Activated CD8-positive, alpha-beta memory T cell treated with anti-CD3 and anti-CD28 coated beads for 4 hours (primary cell): ENCODE measurements at regions not wholly inside any gene's neighbourhood (a gene's known extent, or its start where the extent isn't known, plus 50 kb on each side); places are given as distances from the start of the nearest gene placed in this dataset.

Experiments
- DNase-seq, 2 donors: peaks; one replicate each; pipeline ENCODE4 v3.0.0-alpha.2; 2020; ENCODE audit warnings: low read depth in 2 of 2

- no peak for DNase-seq
These were observed 1119.9 kb upstream of the AUTS2 start for GRCh38 chr7:68478326-68478725.

- DNase-seq, result no peak
These were observed 1115.5 kb upstream of the AUTS2 start for GRCh38 chr7:68482800-68483199.

- no peak for DNase-seq
These were observed 1113.5 kb upstream of the AUTS2 start for GRCh38 chr7:68484731-68485130.

- no peak for DNase-seq
These were observed 1112.9 kb upstream of the AUTS2 start for GRCh38 chr7:68485253-68485917.

- no peak for DNase-seq
These were observed 1109.8 kb upstream of the AUTS2 start for GRCh38 chr7:68488341-68489060.

- DNase-seq, result no peak
These were observed 1106.5 kb upstream of the AUTS2 start for GRCh38 chr7:68491523-68492358.

GRCh38 chr7:68492359-68492690, 1106.0 kb upstream of the AUTS2 start:
- DNase-seq, result no peak

- DNase-seq, result no peak
These were observed 1094.9 kb upstream of the AUTS2 start for GRCh38 chr7:68503400-68503799.

- no peak for DNase-seq
These were observed 1093.6 kb upstream of the AUTS2 start for GRCh38 chr7:68504716-68505115.

GRCh38 chr7:68505721-68506120, 1092.6 kb upstream of the AUTS2 start:
- no peak for DNase-seq

GRCh38 chr7:68507668-68508067, 1090.6 kb upstream of the AUTS2 start:
- DNase-seq, result no peak

- DNase-seq, result no peak
These were observed 1089.2 kb upstream of the AUTS2 start for GRCh38 chr7:68509054-68509453.

GRCh38 chr7:68509603-68510002, 1088.7 kb upstream of the AUTS2 start:
- no peak for DNase-seq

GRCh38 chr7:68511281-68511680, 1087.0 kb upstream of the AUTS2 start:
- DNase-seq, result no peak

- no peak for DNase-seq
These were observed 1085.8 kb upstream of the AUTS2 start for GRCh38 chr7:68512466-68512865.

GRCh38 chr7:68518060-68518459, 1080.2 kb upstream of the AUTS2 start:
- no peak for DNase-seq

GRCh38 chr7:68524126-68524525, 1074.1 kb upstream of the AUTS2 start:
- DNase-seq, result no peak

GRCh38 chr7:68529221-68529620, 1069.1 kb upstream of the AUTS2 start:
- DNase-seq, result no peak

- no peak for DNase-seq
These were observed 1063.0 kb upstream of the AUTS2 start for GRCh38 chr7:68535266-68535665.

GRCh38 chr7:68537051-68537773, 1061.1 kb upstream of the AUTS2 start:
- DNase-seq, result no peak

GRCh38 chr7:68537774-68538071, 1060.6 kb upstream of the AUTS2 start:
- DNase-seq, result no peak

- DNase-seq, result no peak
These were observed 1055.4 kb upstream of the AUTS2 start for GRCh38 chr7:68542831-68543230.
